OCI-LY1 (cell line): ENCODE measurements at regions not wholly inside any gene's neighbourhood (a gene's known extent, or its start where the extent isn't known, plus 50 kb on each side); places are given as distances from the start of the nearest gene placed in this dataset.

Source experiments
- H2AFZ ChIP-seq: fragments of 200-600 bp; sonication (generic), shearing (Covaris generic); 2 replicates; pipeline ENCODE4 v1.6.0; 2014; ENCODE audit warnings: antibody characterized with exemption, mild to moderate bottlenecking, low read length
- H3F3A ChIP-seq: fragments of 200-600 bp; sonication (generic), shearing (Covaris generic); 2 replicates; pipeline ENCODE4 v1.6.0; 2014; ENCODE audit warnings: mild to moderate bottlenecking, antibody characterized with exemption, low read length, moderate library complexity; ENCODE audit not compliant: insufficient read depth
- H3K27ac ChIP-seq: fragments of 200-600 bp; sonication (generic); 2 replicates; pipeline ENCODE4 v1.5.1; 2014; ENCODE audit warnings: low read length, mixed run types, mild to moderate bottlenecking, low read depth; ENCODE audit not compliant: poor library complexity, severe bottlenecking
- H3K27me3 ChIP-seq: fragments of 200-600 bp; sonication (generic); 2 replicates; pipeline ENCODE4 v1.6.0; 2014; ENCODE audit warnings: antibody characterized with exemption, mild to moderate bottlenecking, low read length, moderate library complexity; ENCODE audit not compliant: insufficient read depth
- H3K36me3 ChIP-seq: fragments of 200-600 bp; sonication (generic); 2 replicates; pipeline ENCODE4 v1.6.1; 2014; ENCODE audit warnings: mild to moderate bottlenecking, antibody characterized with exemption, low read length, moderate library complexity, mixed read lengths; ENCODE audit not compliant: insufficient read depth
- H3K4me1 ChIP-seq: fragments of 200-600 bp; sonication (generic); 2 replicates; pipeline ENCODE4 v1.5.1; 2014; ENCODE audit warnings: mild to moderate bottlenecking, low read length, moderate library complexity; ENCODE audit not compliant: insufficient read depth, severe bottlenecking
- H3K4me2 ChIP-seq: fragments of 200-600 bp; sonication (generic), shearing (Covaris generic); 2 replicates; pipeline ENCODE4 v1.6.1; 2014; ENCODE audit warnings: low read length
- H3K4me3 ChIP-seq: fragments of 200-600 bp; sonication (generic); 2 replicates; pipeline ENCODE4 v1.5.1; 2014; ENCODE audit warnings: low read length, low read depth, mild to moderate bottlenecking, mixed read lengths; ENCODE audit not compliant: poor library complexity, severe bottlenecking
- H3K79me2 ChIP-seq: fragments of 200-600 bp; shearing (Covaris generic); 2 replicates; pipeline ENCODE4 v1.6.1; 2016; ENCODE audit warnings: mixed run types, low read length, mixed read lengths; ENCODE audit not compliant: insufficient read depth
- H3K9ac ChIP-seq: fragments of 200-600 bp; sonication (generic), shearing (Covaris generic); 2 replicates; pipeline ENCODE4 v1.6.1; 2014; ENCODE audit warnings: mild to moderate bottlenecking, low read length, mixed read lengths
- H3K9me2 ChIP-seq: fragments of 200-600 bp; sonication (generic), shearing (Covaris generic); 2 replicates; pipeline ENCODE4 v1.6.1; 2014; ENCODE audit warnings: low read depth, mild to moderate bottlenecking, low read length, mixed read lengths
- H3K9me3 ChIP-seq: fragments of 200-600 bp; shearing (Covaris generic); 2 replicates; pipeline ENCODE4 v1.6.1; 2014; ENCODE audit warnings: low read length, mixed read lengths
- H4K20me1 ChIP-seq: fragments of 200-600 bp; sonication (generic), shearing (Covaris generic); 2 replicates; pipeline ENCODE4 v1.6.0; 2016; ENCODE audit warnings: mild to moderate bottlenecking, low read length; ENCODE audit not compliant: insufficient read depth
- CTCF ChIP-seq: fragments of 200-600 bp; sonication (generic), shearing (Covaris generic); IDR thresholded peaks from 2 replicates; pipeline ENCODE4 v1.5.1; 2017; ENCODE audit warnings: mild to moderate bottlenecking, antibody characterized with exemption, low read length, moderate library complexity, mixed read lengths
- EZH2 ChIP-seq: fragments of 200-600 bp; sonication (generic), shearing (Covaris generic); IDR thresholded peaks from 2 replicates; pipeline ENCODE4 v1.8.0; 2017; ENCODE audit warnings: borderline replicate concordance, mixed run types, mild to moderate bottlenecking, antibody characterized with exemption, low read length, moderate library complexity, mixed read lengths

- H3K27me3 ChIP-seq = no peaks in the 10 kb centered on the region; the same call in 1 of the 2 replicates
- no peak overlapping the region for H3K4me2 ChIP-seq
- no peaks in the 10 kb centered on the region for H3K36me3 ChIP-seq
- H3K27ac ChIP-seq = no peak overlapping the region
- H3K9me2 ChIP-seq = 0 out of 2 replicates have a peak, but pooled peaks cover under 1% of the 10 kb centered on the region
- H4K20me1 ChIP-seq = no peaks in the 10 kb centered on the region
- no peak overlapping the region for H3K4me3 ChIP-seq
- H3K9me3 ChIP-seq = no peaks in the 10 kb centered on the region
- no peaks in the 10 kb centered on the region for H3K4me1 ChIP-seq
- no peaks in the 10 kb centered on the region for H3F3A ChIP-seq
- H3K79me2 ChIP-seq = no peaks in the 10 kb centered on the region
- H3K9ac ChIP-seq = no peak overlapping the region
- no peak overlapping the region for H2AFZ ChIP-seq
- TF ChIP-seq CTCF = no peak
- no peak for TF ChIP-seq EZH2
Observed at GRCh38 chr11:109974523-109974922, 118.7 kb upstream of the ZC3H12C start.

GRCh38 chr11:109978895-109979294 lies 114.3 kb upstream of the ZC3H12C start:
- TF ChIP-seq EZH2 = no peak
- TF ChIP-seq CTCF = no peak
- no peaks in the 10 kb centered on the region for H3K9me2 ChIP-seq

DNA sequence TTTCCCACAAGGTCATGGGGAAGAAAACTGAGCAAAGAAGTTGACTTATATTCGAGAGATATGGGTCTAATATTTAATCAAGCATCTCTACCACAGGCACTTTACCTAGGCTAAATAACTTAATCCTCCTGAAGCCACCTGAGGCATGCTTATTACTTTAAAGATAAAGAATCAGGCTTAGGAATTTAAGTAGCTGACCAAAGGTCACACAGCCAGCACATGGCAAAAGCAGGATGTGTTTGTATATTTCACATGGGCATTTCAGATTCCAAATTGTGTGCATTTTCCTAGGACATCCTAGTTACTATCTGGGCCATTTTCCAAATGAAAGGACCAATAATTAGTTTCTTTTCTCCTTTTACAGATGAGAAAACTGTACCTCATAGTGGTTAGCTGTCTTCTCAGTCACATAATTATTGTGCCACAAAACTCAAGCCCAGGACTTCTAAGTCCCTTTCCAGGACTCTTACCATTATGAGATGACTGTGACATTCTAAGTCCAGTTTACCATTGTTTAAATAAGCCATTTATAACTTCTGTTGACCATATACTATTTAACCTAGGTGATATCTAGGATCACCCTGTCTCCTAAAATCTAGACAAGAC lies 112.1 kb upstream of the ZC3H12C start:
- no peaks in the 10 kb centered on the region for H4K20me1 ChIP-seq
- no peaks in the 10 kb centered on the region for H3K79me2 ChIP-seq
- H3K27me3 ChIP-seq = no peaks in the 10 kb centered on the region

More at GRCh38 chr11:109978895-109979294, 114.3 kb upstream of the ZC3H12C start:
- H3K4me1 ChIP-seq = no peaks in the 10 kb centered on the region
- no peaks in the 10 kb centered on the region; the same call in 1 of the 2 replicates for H3K27me3 ChIP-seq
- no peaks in the 10 kb centered on the region for H3K9me3 ChIP-seq
- no peak overlapping the region for H2AFZ ChIP-seq
- H3K36me3 ChIP-seq = no peaks in the 10 kb centered on the region
- H3K79me2 ChIP-seq = no peaks in the 10 kb centered on the region
- H3K27ac ChIP-seq = no peak overlapping the region
- H4K20me1 ChIP-seq = no peaks in the 10 kb centered on the region
- H3K9ac ChIP-seq = no peak overlapping the region
- no peak overlapping the region for H3K4me2 ChIP-seq
- H3F3A ChIP-seq = no peaks in the 10 kb centered on the region
- H3K4me3 ChIP-seq = no peak overlapping the region

More for the DNA sequence above, 112.1 kb upstream of the ZC3H12C start:
- Histone ChIP-seq H3K4me2 (no peak overlapping the region), H3K36me3 (no peaks in the 10 kb centered on the region), H3K9ac (no peak overlapping the region), H3K4me3 (no peak overlapping the region), H3K9me3 (no peaks in the 10 kb centered on the region), H2AFZ (no peak overlapping the region), H3K9me2 (no peaks in the 10 kb centered on the region), H3K4me1 (peaks cover 7% of the 10 kb centered on the region), H3F3A (no peaks in the 10 kb centered on the region), H3K27ac (no peak overlapping the region)
- no peak for TF ChIP-seq EZH2
- TF ChIP-seq CTCF = no peak
